NCI-H748 (cell line): ENCODE measurements at regions not wholly inside any gene's neighbourhood (a gene's known extent, or its start where the extent isn't known, plus 50 kb on each side); places are given as distances from the start of the nearest gene placed in this dataset.

Experiments used
- DNase-seq: peaks from one replicate; lab custom pipeline; 2025; ENCODE audit not compliant: unreplicated experiment; lab: John Stamatoyannopoulos, UW

DNA sequence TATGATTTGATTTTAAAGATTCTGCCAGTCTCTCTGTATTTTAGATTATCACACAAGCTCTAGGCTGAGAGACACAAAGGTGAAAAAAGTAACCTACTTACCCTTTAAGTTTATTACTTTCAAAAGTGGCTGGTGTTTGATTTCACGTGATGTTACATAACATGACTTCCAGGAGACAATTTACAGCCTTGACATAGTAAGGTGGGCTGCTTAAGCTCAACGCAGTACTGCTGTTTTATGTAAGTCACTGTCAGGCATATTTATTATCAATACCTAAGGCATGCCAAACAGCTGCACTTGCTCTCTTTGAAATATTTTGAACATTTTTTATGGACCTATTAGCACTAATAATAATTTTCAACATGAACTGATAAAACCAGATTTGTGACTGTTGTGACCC, 451.5 kb upstream of the FAM241A start:
- DNase-seq: no peak

DNA sequence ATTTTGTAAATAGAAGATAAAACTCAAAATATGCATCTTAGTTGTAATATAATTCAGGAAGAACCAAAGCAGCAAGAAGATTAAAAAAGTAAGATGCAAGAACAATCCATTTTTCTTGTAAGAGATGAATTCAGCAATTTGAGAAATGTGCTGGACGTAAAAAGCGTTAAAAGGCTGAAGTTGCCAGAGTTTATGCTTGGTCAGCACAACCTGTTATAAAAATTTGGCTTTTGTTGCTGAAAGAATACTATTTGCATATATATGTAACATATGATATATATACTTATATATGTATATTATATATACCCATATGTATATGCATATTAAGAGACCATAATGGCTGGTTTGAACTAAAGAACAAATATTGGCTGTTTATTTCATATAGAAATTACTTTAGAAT, 449.6 kb upstream of the FAM241A start:
- no peak for DNase-seq

DNA sequence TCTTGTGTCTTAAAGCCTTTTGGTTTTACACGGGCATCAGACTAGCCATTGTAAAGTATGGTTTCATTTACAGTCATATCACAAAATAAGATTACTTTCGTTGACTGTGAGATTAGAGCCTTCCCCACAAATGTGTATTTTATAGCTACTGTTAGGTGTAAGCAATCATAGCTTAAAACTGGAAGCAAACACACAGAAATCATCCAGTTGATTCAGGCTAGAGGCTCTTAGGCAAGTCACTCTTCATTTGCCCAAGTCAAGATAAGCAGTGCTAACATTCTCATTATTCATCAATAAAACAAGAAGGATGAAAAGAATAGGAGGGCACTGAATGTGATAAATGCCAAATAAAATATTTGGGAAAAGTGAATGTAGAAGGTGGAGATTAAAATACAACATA, 448.7 kb upstream of the FAM241A start:
- no peak for DNase-seq

DNA sequence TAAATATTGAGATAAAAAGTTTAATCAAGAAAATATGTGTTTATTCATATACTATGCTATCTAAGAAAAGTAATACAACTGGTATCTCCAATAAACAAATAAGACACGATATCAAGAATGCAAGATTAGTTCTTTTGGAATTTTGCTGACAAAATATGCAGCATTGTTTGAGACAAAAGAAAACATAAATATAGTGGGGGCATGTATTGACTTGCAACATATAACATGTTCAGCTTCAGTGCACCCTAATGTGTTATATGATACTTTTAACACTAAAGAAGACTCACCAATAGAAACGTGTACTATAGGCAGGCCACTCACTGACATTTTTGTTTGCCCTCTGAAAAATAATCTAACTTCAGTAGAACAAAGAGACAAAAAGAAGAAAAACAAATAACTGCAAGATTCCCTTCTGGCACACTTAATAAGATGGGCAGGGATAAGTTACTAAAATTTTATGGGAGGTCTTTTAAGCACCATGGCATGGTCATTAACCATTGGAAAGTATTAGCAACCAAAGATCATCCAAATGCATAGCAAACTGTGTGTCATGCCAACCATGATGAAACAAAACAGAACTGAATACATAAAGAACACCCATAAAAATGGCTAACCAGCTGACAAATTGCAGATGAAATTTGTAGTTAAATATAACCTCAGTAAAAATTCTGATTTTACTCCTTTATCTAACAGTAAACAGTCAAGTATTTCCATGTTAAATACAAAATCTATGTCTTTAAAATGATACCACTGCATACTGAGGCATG, 447.9 kb upstream of the FAM241A start:
- DNase-seq: peak; percentile 8

DNA sequence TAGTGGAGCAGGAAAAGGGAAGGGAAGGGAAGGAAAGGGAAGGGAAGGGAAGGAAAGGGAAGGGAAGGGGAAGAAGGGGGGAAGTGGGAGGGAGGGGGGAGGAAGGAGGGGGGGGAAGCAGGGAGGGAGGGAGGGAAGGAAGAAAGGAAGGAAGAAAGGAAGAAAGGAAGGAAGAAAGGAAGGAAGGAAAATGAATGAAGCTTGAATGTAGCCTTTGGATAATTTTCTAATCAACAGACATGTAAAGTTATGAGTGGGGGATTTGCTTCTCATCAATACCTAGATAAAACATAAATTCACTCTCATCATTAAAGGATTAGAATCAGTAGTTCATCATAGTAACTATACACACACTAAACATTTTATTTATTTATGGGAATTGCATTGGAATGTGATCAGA, 446.9 kb upstream of the FAM241A start:
- no peak for DNase-seq

DNA sequence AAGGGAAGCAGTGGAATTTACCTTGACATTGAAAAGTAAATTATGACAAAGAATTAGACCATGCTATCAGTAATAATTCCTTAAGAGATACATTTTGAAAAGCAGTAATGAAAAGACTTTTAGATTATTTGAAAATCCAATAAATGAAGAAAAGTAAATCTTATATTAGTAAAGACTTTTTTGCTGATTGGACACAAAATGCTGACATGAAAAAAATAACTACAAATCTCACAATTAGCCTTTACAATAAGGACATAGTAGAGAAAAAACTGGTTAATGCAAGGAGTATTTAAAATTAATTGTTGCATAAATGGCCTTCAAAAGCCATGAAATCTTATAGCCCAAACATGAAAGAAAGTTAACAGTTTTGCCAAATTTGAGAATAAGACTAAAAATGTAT, 446.1 kb upstream of the FAM241A start:
- DNase-seq: no peak

DNA sequence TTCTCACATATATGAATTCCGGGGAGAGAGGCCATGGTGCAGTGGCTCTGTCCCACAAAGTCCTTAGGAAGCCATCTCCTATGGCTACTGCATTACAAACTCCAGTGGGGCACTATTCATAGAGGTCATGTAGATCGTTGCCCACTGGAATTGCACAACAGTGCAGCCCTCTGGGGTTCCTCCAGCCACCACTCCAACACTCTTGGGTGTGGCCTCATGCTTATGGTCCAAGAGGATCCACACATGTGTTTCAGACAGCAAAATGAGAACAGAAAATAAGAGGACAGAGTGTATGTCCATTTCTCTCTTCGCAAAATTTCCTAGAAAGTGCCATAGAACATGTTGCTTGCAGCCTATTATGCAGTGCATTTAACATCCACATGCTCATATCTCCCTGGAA, 444.2 kb upstream of the FAM241A start:
- DNase-seq: no peak

DNA sequence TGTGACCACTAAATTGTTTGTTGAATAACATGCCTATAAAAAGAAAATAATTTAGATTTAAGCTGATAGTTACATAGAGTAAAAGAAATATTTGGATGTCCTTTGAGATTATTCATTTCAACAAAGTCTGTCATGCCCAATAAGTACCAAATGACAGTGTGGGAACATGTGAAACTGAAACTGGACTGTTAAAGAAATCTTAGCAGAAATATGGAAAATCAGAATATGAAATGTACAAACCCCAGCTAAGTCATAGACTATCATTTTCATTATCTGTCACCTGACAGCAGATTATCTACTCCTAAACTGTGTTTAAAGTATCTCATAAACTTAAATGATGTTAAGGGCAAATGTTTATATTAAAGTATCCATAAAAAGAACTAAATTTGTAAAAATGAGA, 437.8 kb upstream of the FAM241A start:
- no peak for DNase-seq

DNA sequence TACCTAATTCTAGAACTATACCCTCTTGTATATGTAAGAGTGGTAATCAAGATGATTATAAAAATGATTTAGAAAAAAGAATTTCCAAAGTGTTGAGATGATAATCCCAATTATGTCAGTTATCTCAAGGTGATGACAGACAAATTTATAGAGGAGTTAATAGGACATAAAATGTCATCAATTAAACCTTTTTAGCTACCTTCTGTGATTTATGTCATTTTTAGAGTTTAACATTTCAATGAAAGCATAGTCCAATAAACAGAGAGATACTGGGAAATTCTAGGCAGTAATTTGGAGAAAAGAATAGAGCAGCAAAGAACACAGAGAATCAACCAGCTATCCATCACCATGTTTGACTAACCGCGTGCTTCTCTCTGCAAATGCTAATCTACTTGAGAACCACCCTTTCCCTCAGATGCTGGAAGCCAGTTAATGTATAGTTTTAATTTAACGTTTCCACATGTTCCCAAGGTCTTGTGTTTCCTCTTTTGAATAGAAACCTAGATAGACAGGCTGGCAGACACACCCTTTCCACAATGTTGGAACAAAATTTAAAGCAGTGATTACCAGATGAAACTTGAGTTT, 433.1 kb upstream of the FAM241A start:
- no peak for DNase-seq

DNA sequence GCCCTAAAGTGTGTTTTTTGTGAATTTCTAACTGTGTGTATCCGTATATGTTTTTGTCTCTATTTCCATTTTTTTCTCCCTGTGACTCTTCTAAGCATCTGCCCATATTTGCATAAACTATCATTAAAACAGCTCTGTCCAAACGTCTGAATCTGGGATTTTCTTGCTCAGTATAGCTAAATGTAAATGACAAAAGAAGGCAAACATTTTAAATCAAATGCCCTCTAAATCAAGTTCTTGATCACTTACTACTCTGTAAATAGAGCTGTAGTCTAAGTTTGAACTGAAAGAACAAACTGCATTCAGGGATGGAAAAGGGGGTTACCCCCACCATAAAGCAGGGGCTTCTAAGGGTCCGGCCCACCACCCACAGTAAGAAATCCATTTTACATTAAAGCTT, 432.0 kb upstream of the FAM241A start:
- DNase-seq: no peak

DNA sequence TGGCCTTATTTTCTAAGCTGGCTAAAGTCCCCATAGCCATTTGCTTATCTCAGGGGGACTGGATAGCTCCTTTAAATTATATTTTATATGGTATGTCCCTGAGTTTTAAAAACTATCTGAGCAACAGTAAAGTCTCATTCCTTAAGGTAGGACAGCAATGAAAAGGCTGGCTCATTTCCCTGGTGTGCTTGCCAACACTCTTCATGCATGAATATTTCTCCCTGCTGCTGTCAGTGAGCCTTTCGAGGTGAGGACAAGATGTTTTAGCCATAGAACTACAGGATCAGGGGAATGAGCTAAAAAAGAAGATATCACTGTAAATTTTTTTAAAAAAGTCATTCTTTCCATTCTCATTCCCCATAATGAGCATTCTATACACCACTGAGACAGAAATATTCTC, 427.3 kb upstream of the FAM241A start:
- no peak for DNase-seq

DNA sequence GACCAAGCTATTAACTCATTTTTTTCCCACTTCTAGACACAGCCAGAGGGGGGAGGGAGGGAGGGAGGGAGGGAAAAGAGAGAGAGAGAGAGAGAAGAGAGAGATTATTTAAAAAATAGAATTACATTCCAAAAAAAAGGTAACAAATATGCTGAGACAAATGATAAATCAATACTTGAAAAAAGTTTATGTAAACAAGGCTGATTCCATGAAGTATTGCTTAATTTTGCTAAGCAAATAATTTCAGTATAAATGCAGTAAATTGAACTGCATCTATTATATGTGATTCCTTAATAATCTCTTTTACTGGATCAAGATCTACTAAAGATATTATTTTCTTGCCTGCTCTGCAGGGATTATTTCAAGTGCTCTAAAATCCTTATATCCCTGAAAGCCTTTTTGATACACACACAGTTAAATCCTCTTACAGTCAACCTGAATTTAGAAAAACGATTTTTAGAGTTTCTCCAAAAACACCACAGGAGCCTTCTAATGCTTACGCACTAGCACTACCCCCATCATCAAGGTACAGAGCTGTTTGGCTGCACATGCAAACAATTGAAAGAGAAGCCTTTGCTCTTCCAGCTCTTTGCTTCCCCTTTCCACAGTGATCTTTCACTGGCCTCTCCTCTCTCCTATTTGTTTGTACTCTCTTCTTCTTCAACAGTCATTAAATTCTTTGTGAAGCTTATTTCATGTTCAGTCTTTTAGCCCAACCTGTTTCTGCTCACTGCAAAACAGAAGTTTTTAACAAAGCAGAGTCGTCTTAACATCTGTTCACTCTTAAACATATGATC, 426.3 kb upstream of the FAM241A start:
- DNase-seq: no peak

DNA sequence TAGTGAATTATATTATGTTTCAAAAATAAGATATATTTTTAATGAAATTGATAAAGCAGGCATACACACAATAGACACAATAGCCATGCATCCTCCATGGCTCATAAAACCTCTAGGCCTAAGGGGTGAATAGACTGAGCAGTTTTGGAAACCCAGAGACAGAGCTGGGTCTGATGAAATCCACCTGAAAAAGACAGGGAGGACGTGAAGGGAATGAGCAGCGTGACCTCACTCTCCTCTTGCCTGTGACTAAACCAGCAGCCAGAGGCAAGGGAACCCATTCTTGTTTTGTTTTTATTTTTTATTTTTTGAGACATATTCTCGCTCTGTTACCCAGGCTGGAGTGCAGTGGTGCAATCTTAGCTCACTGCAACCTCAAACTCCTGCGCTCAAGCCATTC, 424.4 kb upstream of the FAM241A start:
- DNase-seq: no peak

DNA sequence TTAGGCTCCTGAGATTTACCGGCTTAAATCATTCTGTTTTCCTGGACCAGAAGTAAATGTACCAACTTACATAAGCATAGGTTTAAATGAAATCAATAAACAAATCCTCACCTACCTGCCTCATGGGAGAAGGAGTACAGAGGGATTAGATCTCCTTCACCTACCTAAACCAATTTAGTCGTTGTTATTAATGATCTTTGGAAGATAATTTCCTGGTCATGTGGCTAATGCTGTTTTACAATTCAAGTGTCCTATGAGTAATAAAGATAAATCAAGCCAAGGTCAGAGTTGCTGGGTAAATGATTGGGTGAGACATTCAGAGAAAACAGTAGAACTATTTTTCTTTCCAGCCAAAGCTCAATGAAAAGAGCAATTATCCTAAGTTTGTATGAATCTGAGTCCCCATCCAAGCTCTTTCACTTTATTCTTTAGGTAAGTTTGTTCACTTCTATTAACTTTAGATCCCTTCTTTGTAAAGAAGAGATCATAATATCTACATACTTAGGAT, 423.0 kb upstream of the FAM241A start:
- DNase-seq: no peak

DNA sequence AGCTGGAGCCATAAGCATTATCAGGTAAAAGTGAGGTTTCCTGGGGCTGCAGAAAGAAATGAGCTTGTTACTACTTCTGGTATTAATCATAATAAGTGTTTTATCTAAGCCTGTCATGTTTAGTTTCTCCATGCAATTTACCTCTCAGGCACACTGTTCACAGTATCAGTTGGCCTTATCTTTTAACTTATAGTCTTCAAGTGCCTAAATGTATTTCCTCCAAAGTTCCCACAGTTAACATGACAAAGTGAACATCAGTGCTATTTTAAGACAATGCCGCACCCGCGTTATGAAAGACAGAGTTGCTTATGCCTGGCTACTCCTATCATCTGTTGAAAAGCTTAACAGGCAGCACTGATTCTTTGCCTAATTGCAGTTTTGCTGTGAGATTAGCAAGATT, 408.7 kb upstream of the FAM241A start:
- no peak for DNase-seq

DNA sequence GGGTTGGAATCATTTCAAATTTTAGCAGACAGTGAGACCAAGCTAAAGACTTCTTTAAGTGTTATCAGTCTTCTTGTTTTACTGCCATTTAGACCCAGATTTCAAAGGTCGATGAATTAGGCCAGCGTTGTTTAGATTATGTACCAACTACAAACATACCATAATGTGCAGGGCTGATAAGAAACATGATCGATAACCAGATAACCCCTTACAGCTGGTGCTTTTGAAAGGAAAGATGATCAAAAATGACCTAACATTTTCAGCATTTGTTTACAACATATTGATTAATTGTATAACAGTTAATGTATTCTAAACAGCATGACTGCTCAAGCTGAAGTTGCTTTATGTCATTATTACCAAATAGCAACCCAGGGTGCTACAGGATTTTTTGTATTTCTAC, 400.4 kb upstream of the FAM241A start:
- no peak for DNase-seq

DNA sequence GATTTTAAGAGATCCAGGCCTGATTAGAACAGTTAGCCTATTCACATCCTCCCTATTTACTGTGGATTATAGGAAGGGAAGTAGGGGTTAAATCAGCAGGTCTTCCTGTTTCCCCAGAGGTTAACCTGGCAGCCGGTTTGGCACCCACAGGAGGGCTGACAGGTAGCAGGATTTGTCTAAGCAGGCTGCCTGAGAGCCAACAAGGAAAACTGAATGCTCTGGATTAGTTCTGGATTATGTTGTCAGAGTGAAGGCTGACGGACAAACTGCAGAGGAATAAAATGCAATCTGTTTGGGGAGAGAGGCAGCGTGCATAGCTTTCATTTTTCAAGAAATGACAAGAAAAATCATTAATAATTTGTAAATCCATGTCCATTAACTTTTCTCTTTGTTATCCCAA, 397.1 kb upstream of the FAM241A start:
- no peak for DNase-seq

DNA sequence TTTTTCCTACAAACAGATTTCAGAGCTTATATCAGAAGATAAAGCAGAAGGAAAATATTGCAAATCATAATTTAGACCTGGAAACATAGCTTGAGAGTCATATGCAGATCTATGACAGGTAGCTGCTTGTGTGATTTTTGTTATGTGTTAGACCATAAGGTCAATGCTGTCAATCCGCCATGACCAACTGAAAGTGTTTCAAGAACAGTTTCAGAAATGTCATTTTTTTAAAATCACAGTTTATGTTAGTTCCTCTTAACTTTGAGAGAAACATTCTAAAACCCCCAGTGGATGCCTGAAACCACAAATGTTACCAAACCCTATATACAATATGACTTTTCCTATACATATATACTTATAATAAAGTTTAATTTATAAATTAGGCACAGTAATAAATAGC, 391.3 kb upstream of the FAM241A start:
- DNase-seq: no peak

DNA sequence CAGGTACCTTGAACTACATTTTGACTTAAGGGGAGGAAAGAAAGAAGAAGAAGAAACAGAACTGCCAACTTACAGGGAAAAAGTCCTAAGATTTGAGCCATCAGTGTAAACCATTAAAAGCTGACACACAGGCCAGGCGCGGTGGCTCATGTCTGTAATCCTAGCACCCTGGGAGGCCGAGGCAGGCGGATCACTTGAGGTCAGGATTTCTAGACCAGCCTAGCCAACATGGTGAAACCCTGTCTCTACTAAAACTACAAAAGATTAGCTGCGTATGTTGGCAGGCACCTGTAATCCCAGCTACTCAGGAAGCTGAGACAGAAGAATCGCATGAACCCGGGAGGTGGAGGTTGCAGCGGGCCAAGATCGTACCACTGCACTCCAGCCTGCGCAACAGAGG, 389.7 kb upstream of the FAM241A start:
- DNase-seq: no peak

DNA sequence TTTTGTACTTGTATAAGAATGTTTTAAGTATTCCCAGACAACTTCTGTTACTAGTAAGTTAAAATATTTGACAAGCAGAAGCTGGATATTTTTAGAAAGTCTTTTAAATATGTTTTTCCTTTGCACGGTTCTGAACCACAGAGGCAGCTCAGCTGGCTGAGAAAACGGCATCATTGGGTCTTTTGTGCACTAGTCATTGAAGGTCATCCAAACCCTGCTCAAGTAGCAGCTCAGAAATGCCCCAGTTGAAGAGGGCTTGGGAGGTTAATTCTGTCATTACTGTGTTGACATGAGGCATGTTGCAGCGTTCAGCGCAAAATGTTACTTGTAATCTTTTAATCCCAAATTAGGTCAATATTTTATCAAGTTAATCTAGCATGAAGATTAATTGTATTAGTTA, 383.7 kb upstream of the FAM241A start:
- DNase-seq: no peak

DNA sequence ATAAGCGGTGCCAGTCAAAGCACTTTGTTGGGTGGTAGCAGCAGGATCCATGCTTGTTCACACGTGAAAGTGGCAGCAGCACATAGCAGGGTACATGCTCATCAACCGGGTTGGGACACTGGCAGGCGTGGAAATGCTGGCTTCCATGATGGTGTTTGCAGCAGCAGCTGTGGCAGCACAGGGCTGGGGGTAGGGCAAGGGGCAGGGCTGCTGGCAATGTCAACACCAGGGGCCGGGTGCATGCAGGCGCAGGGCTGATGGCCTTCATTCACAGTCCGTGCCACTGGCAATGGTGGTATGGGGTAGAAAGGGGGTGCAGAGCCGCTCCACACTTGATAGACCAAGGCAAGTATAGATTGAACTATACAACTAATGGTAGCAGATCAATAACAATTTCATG, 374.7 kb upstream of the FAM241A start:
- no peak for DNase-seq

DNA sequence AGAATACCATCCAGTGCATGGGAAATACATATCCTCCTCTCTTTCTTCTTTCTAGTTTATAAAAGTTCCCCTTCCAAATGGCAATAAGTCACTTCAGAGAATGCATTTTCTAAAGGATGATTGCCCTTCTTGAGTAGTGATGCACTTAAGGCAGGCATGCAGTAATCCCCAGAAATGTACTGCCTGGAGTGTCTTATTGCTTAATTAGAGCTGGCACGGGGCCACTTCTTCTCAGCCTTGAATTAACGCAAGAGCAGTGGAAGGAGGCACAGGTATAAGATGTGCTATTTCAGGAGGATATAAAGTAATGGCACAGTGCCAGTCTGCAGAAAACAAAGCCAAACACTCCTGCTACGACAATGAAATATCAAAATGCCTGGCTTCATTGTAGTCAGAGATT, 371.4 kb upstream of the FAM241A start:
- DNase-seq: peak; percentile 14
